ENCODE measurements at regions not wholly inside any gene's neighbourhood (a gene's known extent, or its start where the extent isn't known, plus 50 kb on each side); places are given as distances from the start of the nearest gene placed in this dataset.

DNA sequence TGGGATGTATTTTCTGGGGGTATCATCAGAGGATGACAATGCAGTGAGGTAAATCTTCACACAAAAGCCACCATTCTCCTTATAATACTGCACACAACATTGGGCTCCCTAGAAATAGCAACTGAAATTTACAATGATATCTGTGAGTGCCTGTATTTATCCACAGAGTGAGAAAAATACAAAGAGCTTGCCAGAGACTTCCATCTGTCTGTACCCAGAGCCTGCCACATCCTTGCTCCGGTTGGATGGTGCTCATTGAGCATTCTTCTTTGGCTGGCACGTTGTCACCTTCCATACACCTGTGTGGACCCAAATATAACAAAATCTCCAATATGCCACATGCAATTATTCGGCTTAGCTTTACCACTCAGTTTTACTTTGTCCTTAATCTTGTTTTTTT, 189.5 kb upstream of the UFM1 start:
- TF ChIP-seq CTCF (conservative IDR thresholded peaks at IDR 0.05; ENCODE audit: low read length) (no peak), EZH2phosphoT487 (IDR thresholded peaks at IDR 0.05; ENCODE audit: borderline replicate concordance, low read depth, low read length) (no peak)

All from OCI-LY7 (cell line).